K562 (cell line): ENCODE measurements at regions not wholly inside any gene's neighbourhood (a gene's known extent, or its start where the extent isn't known, plus 50 kb on each side); places are given as distances from the start of the nearest gene placed in this dataset.

Experiments
- ATAC-seq: fragments of 200-7000 bp; cut with Tn5 transposase; 3 replicates; pipeline ENCODE4 v1.9.1; 2020; ENCODE audit warnings: moderate library complexity
- BruUV-seq: library from RNA; stranded (reverse); fragments of 400-500 nt; replicated peaks from 2 replicates; lab custom pipeline; 2021; lab: Mats Ljungman, UMichigan
- CTCF ChIA-PET: fragments of 300-600 bp; formaldehyde crosslinking; extraction: SDS; loops from one replicate; lab custom pipeline; 2021; ENCODE audit warnings: low intra/inter-chr PET ratio; lab: Yijun Ruan, JAX
- POLR2A ChIA-PET: fragments of 300-600, 350-650 bp; sonication (Branson Sonifier 250); formaldehyde crosslinking; extraction: SDS; loops from one replicate; lab custom pipeline; 2021; ENCODE audit warnings: antibody characterized with exemption, inconsistent platforms; lab: Yijun Ruan, JAX
- DNase-seq, 4 experiments: peaks; one replicate each; pipeline versions ENCODE4 v3.0.0 to v3.0.0-alpha.2; 2011 to 2018; ENCODE audit warnings: low spot score in 3 of 4, mixed read lengths in 3 of 4; ENCODE audit errors: extremely low read depth in 1 of 4
- FAIRE-seq: peaks from 2 replicates; lab custom pipeline; 2011; peaks lifted over from hg19 to GRCh38; lab: Jason Lieb, UNC
- H2AFZ ChIP-seq: 2 replicates; pipeline ENCODE4 v1.6.0; 2011; ENCODE audit warnings: low read depth, low read length, control low read depth, inconsistent platforms
- H3K27ac ChIP-seq: fragments of 200-600 bp; 3 replicates; pipeline ENCODE4 v1.8.0; 2011; ENCODE audit warnings: low read depth, mild to moderate bottlenecking, control low read depth, inconsistent platforms, low read length, moderate library complexity, mixed read lengths; ENCODE audit errors: extremely low read depth
- H3K27me3 ChIP-seq, 2 experiments: fragments of 300-600 bp in 1 of 2; 2 replicates in 1 of 2; 3 replicates in 1 of 2; pipeline versions ENCODE4 v1.6.0 to v1.8.0; 2011; ENCODE audit warnings: inconsistent platforms in 2 of 2, low read length in 2 of 2, mild to moderate bottlenecking in 1 of 2, mixed read lengths in 1 of 2, moderate library complexity in 1 of 2; ENCODE audit not compliant: control insufficient read depth in 2 of 2, insufficient read depth in 2 of 2
- H3K36me3 ChIP-seq: fragments of 300-600 bp; 3 replicates; pipeline ENCODE4 v1.8.0; 2011; ENCODE audit warnings: mild to moderate bottlenecking, low read length, inconsistent platforms; ENCODE audit not compliant: control insufficient read depth, insufficient read depth
- H3K4me1 ChIP-seq, 2 experiments: fragments of 200-600 bp in 1 of 2; replicated peaks in 1 of 2; 2 replicates in 1 of 2; 3 replicates in 1 of 2; pipeline versions ENCODE4 v1.5.1 to v1.8.0; 2011; ENCODE audit warnings: inconsistent platforms in 2 of 2, low read length in 2 of 2, mild to moderate bottlenecking in 1 of 2, mixed read lengths in 1 of 2, moderate library complexity in 1 of 2; ENCODE audit not compliant: control insufficient read depth in 2 of 2, insufficient read depth in 2 of 2
- H3K4me2 ChIP-seq: 2 replicates; pipeline ENCODE4 v1.6.1; 2011; ENCODE audit warnings: low read length, control low read depth, inconsistent platforms, mixed read lengths; ENCODE audit not compliant: insufficient read depth
- H3K4me3 ChIP-seq: fragments of 200-600 bp; sonication (generic), shearing (Covaris generic); 2 replicates; pipeline ENCODE4 v1.5.1; 2016; ENCODE audit warnings: control low read depth, inconsistent platforms
- H3K79me2 ChIP-seq: fragments of 200-600 bp; 3 replicates; pipeline ENCODE4 v1.8.0; 2011; ENCODE audit warnings: low read length, inconsistent platforms; ENCODE audit not compliant: control insufficient read depth, insufficient read depth
- H3K9ac ChIP-seq, 2 experiments: 2 replicates each; pipeline versions ENCODE4 v1.6.0 to v1.6.1; 2011; ENCODE audit warnings: low read depth in 2 of 2, low read length in 2 of 2, control low read depth in 1 of 2, inconsistent platforms in 1 of 2, mild to moderate bottlenecking in 1 of 2, mixed read lengths in 1 of 2; ENCODE audit not compliant: insufficient read depth in 1 of 2
- H3K9me1 ChIP-seq: one replicate; pipeline ENCODE4 v1.6.0; 2011; ENCODE audit warnings: inconsistent platforms, mild to moderate bottlenecking, low read length, moderate library complexity; ENCODE audit not compliant: control insufficient read depth, insufficient read depth
- H3K9me3 ChIP-seq: replicated peaks from 2 replicates; pipeline ENCODE4 v1.5.1; 2011; ENCODE audit warnings: low read depth, low read length, inconsistent platforms; ENCODE audit not compliant: control insufficient read depth, insufficient read depth
- H4K20me1 ChIP-seq: replicated peaks from 2 replicates; pipeline ENCODE4 v1.6.1; 2011; ENCODE audit warnings: low read length, inconsistent platforms, mixed read lengths; ENCODE audit not compliant: control insufficient read depth, insufficient read depth
- CBX8 ChIP-seq: fragments of 200-600 bp; sonication (generic); IDR thresholded peaks from 2 replicates; pipeline ENCODE4 v1.6.1; 2012; ENCODE audit warnings: borderline replicate concordance, mixed run types, low read depth, mild to moderate bottlenecking, moderate library complexity, mixed read lengths, low read length, control low read depth, inconsistent platforms; ENCODE audit not compliant: poor library complexity, severe bottlenecking; ENCODE audit errors: extremely low read depth
- ETV1 ChIP-seq: fragments of 450-650 bp; conservative IDR thresholded peaks from 2 replicates; pipeline ENCODE4 v1.6.1; 2016; ENCODE audit warnings: missing genetic modification characterization, control low read depth, low read depth, missing compliant biosample characterization
- HES1 ChIP-seq: fragments of 450-650 bp; IDR thresholded peaks from 2 replicates; pipeline ENCODE4 v1.6.1; 2016; ENCODE audit warnings: low read depth, mild to moderate bottlenecking, moderate library complexity
- HMG20B ChIP-seq: fragments of 250-450 bp; sonication (Bioruptor Pico); IDR thresholded peaks from 2 replicates; pipeline ENCODE4 v1.5.0; 2021; ENCODE audit warnings: mild to moderate bottlenecking
- JUND ChIP-seq, 2 experiments: IDR thresholded peaks; 2 replicates in 1 of 2; 3 replicates in 1 of 2; pipeline ENCODE4 v1.6.1; 2011; ENCODE audit warnings: borderline replicate concordance in 2 of 2, low read depth in 2 of 2, low read length in 2 of 2, improper control_type of control experiment in 1 of 2, missing biosample characterization in 1 of 2, missing genetic modification characterization in 1 of 2, missing genetic modification reagents in 1 of 2
- KDM5B ChIP-seq: fragments of 200-600 bp; sonication (generic); IDR thresholded peaks from 2 replicates; pipeline ENCODE4 v1.6.1; 2012; ENCODE audit warnings: low read depth, mild to moderate bottlenecking, moderate library complexity, low read length, control low read depth, inconsistent platforms; ENCODE audit not compliant: insufficient replicate concordance
- NELFE ChIP-seq: IDR thresholded peaks from 2 replicates; pipeline ENCODE4 v1.6.1; 2011; ENCODE audit warnings: mild to moderate bottlenecking; ENCODE audit not compliant: insufficient read depth, insufficient read length
- PRDM10 ChIP-seq: fragments of 450-650 bp; IDR thresholded peaks from 2 replicates; pipeline ENCODE4 v1.6.1; 2018; ENCODE audit not compliant: partially characterized antibody
- RBM14 ChIP-seq: fragments of 200-400 bp; formaldehyde crosslinking; IDR thresholded peaks from 2 replicates; pipeline ENCODE4 v1.6.1; 2018; ENCODE audit warnings: low read depth, mild to moderate bottlenecking, low read length, moderate library complexity, borderline replicate concordance; ENCODE audit not compliant: insufficient read depth
- SLC30A9 ChIP-seq: fragments of 250-450 bp; sonication (Bioruptor Pico); IDR thresholded peaks from 2 replicates; pipeline ENCODE4 v1.8.0; 2022; ENCODE audit warnings: mild to moderate bottlenecking, moderate library complexity
- SRSF1 ChIP-seq: fragments of 200-400 bp; formaldehyde crosslinking; IDR thresholded peaks from 2 replicates; pipeline ENCODE4 v1.6.1; 2017; ENCODE audit warnings: mild to moderate bottlenecking, low read depth, low read length, moderate library complexity
- ZKSCAN1 ChIP-seq: fragments of 150-350 bp; IDR thresholded peaks from 2 replicates; pipeline ENCODE4 v1.6.1; 2016; ENCODE audit warnings: low read depth, low read length
- ZNF134 ChIP-seq: fragments of 250-450 bp; sonication (Bioruptor Pico); conservative IDR thresholded peaks from 2 replicates; pipeline ENCODE4 v1.4.0; 2020
- ZNF280B ChIP-seq: fragments of 250-450 bp; sonication (Bioruptor Pico); IDR thresholded peaks from 2 replicates; pipeline ENCODE4 v1.5.1; 2021; ENCODE audit warnings: mild to moderate bottlenecking
- ZNF644 ChIP-seq: fragments of 200-800 bp; sonication (Bioruptor generic); IDR thresholded peaks from 2 replicates; pipeline ENCODE4 v1.6.1; 2016; ENCODE audit warnings: low read depth, missing genetic modification characterization, missing compliant biosample characterization
- WGBS: fragments of 100-300 bp; shearing (Covaris generic); methylation state at CpG from one replicate; pipeline ENCODE4 v1.1.6; 2016; ENCODE audit warnings: low coverage, mixed read lengths; ENCODE audit not compliant: insufficient coverage; ENCODE audit errors: missing lambda C conversion rate; 5-methylcytosine and 5-hydroxymethylcytosine counted together
- in situ Hi-C: fragments of 300-500 bp; cut with MboI; formaldehyde crosslinking; loops from 4 replicates; pipeline ENCODE4 v1.15.0; 2018; ENCODE audit warnings: inconsistent platforms, mixed read lengths
- intact Hi-C: fragments of 100-400 bp; cut with micrococcal nuclease; formaldehyde crosslinking; loops from 2 replicates; pipeline ENCODE4 v1.14.2; 2022

GRCh38 chr6:131430531-131430930 is 142.5 kb upstream of the ARG1 start:
- DNase-seq: no peak
- no peak overlapping the region for H3K9ac ChIP-seq
- BruUV-seq: no TSS peak
- no peaks in the 10 kb centered on the region for H3K9me3 ChIP-seq
- peaks cover 0 to 5% of the 10 kb centered on the region in 2 experiments; a peak in 2 of 5 replicates for H3K27me3 ChIP-seq
- no peaks in the 10 kb centered on the region for H3K79me2 ChIP-seq
- H4K20me1 ChIP-seq: no peaks in the 10 kb centered on the region
- no peak for ATAC-seq
- no peak for FAIRE-seq
- ChIA-PET CTCF (no interaction called here), POLR2A (no interaction called here)
- intact Hi-C loops (no loop called here), in situ Hi-C loops (no loop called here)
- H3K4me2 ChIP-seq: no peak overlapping the region
- no peak overlapping the region for H2AFZ ChIP-seq
- no peaks in the 10 kb centered on the region for H3K9me1 ChIP-seq
- 0% methylated on average over 4 of the region's 4 CpGs for WGBS
- H3K36me3 ChIP-seq: no peaks in the 10 kb centered on the region
- H3K27ac ChIP-seq: no peak overlapping the region
- no peaks in the 10 kb centered on the region for H3K4me1 ChIP-seq
- H3K4me3 ChIP-seq: no peak overlapping the region
- TF ChIP-seq JUND (IDR thresholded peaks at IDR 0.05; ENCODE audit: borderline replicate concordance, low read depth, low read length) (no peak), JUND (tag; IDR thresholded peaks at IDR 0.05; ENCODE audit: borderline replicate concordance, low read depth, low read length) (no peak), SLC30A9 (CRISPR knock-in tag) (no peak), RBM14 (no peak), ZNF134 (no peak), HES1 (no peak), HMG20B (no peak), KDM5B (no peak), ZNF280B (CRISPR knock-in tag) (no peak), ETV1 (no peak), NELFE (no peak), SRSF1 (no peak), ZKSCAN1 (no peak), ZNF644 (tag) (no peak), CBX8 (no peak), PRDM10 (no peak)
- TF ChIP-seq, all 486 proteins: peak for 0
